Astrocyte (in vitro differentiated cells and primary cell): ENCODE measurements at regions not wholly inside any gene's neighbourhood (a gene's known extent, or its start where the extent isn't known, plus 50 kb on each side); places are given as distances from the start of the nearest gene placed in this dataset.

Experiments used
- CTCF ChIP-seq: IDR thresholded peaks from 2 replicates; pipeline ENCODE4 v1.5.1; 2011; ENCODE audit warnings: low read depth, mild to moderate bottlenecking, inconsistent platforms, low read length, moderate library complexity; ENCODE audit not compliant: insufficient read depth
- EZH2 ChIP-seq: IDR thresholded peaks from 2 replicates; pipeline ENCODE4 v1.6.1; 2012; ENCODE audit warnings: mild to moderate bottlenecking, low read length, inconsistent platforms; ENCODE audit not compliant: insufficient read depth

- no peak for TF ChIP-seq EZH2
- TF ChIP-seq CTCF, result no peak
These were observed 1006.9 kb upstream of the PRMT6 start for GRCh38 chr1:106049595-106049994.
